Peyer's patch (tissue), 4 donors: ENCODE measurements at regions not wholly inside any gene's neighbourhood (a gene's known extent, or its start where the extent isn't known, plus 50 kb on each side); places are given as distances from the start of the nearest gene placed in this dataset.

Experiments
- DNase-seq, 3 donors: peaks; one replicate each; pipeline ENCODE4 v3.0.0-alpha.2; 2017 to 2019
- H3K27ac ChIP-seq, 4 donors: fragments of 200-600 bp; sonication (generic); one replicate each; pipeline ENCODE4 v1.5.1; 2016 to 2019
- H3K27me3 ChIP-seq, 2 donors: fragments of 200-600 bp; sonication (generic); one replicate each; pipeline ENCODE4 v1.5.1; 2019
- H3K36me3 ChIP-seq, 3 donors: fragments of 200-600 bp; sonication (generic); one replicate each; pipeline ENCODE4 v1.5.1; 2016 to 2019
- H3K4me1 ChIP-seq, 4 donors: fragments of 200-600 bp; sonication (generic); one replicate each; pipeline ENCODE4 v1.5.1; 2016 to 2019
- H3K4me3 ChIP-seq, 4 donors: fragments of 200-600 bp; sonication (generic); 1 replicate in 3 of 4; 2 replicates in 1 of 4; pipeline ENCODE4 v1.5.1; 2016 to 2019; ENCODE audit warnings: mild to moderate bottlenecking in 1 of 4
- H3K9me3 ChIP-seq, 4 donors: fragments of 200-600 bp; sonication (generic); one replicate each; pipeline ENCODE4 v1.5.1; 2016 to 2019; ENCODE audit warnings: mild to moderate bottlenecking in 1 of 4
- POLR2A ChIP-seq, 2 donors: fragments of 450-650 bp; IDR thresholded peaks; one replicate each; pipeline ENCODE4 v1.5.1; 2017; ENCODE audit warnings: antibody characterized with exemption in 2 of 2, mild to moderate bottlenecking in 2 of 2, moderate library complexity in 2 of 2
- TF ChIP-seq, protein P1 (sequence below), 6 experiments: fragments of 450-650 bp in 4 of 6; fragments of 200-600 bp in 2 of 6; sonication (generic) in 1 of 6; IDR thresholded peaks; one replicate each; pipeline ENCODE4 v1.5.1; 2017 to 2019; ENCODE audit warnings: antibody characterized with exemption in 6 of 6, mild to moderate bottlenecking in 3 of 6, moderate library complexity in 1 of 6

DNA sequence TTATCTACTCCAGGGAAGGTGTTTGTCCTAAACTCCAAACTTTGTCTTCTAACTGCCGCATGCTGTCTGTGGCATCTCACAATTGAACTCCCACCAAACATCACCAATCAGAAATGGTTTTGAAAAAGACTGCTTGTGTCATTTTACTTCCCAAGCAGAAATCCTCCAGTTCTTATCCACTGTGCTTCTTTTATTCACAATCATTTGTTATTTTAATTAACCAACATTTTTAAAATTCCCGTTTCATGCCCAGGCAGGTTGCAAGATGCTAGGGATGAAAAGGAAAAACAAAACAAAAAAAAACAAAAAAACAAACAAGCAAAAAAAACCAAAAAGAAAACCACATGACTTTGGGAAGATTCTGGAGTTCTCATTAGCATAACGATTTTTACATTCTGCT is 63.5 kb upstream of the RAB27B start:
- TF ChIP-seq, protein P1, sequence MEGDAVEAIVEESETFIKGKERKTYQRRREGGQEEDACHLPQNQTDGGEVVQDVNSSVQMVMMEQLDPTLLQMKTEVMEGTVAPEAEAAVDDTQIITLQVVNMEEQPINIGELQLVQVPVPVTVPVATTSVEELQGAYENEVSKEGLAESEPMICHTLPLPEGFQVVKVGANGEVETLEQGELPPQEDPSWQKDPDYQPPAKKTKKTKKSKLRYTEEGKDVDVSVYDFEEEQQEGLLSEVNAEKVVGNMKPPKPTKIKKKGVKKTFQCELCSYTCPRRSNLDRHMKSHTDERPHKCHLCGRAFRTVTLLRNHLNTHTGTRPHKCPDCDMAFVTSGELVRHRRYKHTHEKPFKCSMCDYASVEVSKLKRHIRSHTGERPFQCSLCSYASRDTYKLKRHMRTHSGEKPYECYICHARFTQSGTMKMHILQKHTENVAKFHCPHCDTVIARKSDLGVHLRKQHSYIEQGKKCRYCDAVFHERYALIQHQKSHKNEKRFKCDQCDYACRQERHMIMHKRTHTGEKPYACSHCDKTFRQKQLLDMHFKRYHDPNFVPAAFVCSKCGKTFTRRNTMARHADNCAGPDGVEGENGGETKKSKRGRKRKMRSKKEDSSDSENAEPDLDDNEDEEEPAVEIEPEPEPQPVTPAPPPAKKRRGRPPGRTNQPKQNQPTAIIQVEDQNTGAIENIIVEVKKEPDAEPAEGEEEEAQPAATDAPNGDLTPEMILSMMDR (IDR thresholded peaks at IDR 0.05): no peak
- no peak for TF ChIP-seq POLR2A (IDR thresholded peaks at IDR 0.05)
- H3K36me3 ChIP-seq: no peaks in the 10 kb centered on the region
- H3K9me3 ChIP-seq: no peaks in the 10 kb centered on the region
- no peak overlapping the region for H3K27ac ChIP-seq
- no peaks in the 10 kb centered on the region for H3K4me1 ChIP-seq
- no peaks in the 10 kb centered on the region for H3K27me3 ChIP-seq
- no peak for DNase-seq
- no peak overlapping the region for H3K4me3 ChIP-seq

DNA sequence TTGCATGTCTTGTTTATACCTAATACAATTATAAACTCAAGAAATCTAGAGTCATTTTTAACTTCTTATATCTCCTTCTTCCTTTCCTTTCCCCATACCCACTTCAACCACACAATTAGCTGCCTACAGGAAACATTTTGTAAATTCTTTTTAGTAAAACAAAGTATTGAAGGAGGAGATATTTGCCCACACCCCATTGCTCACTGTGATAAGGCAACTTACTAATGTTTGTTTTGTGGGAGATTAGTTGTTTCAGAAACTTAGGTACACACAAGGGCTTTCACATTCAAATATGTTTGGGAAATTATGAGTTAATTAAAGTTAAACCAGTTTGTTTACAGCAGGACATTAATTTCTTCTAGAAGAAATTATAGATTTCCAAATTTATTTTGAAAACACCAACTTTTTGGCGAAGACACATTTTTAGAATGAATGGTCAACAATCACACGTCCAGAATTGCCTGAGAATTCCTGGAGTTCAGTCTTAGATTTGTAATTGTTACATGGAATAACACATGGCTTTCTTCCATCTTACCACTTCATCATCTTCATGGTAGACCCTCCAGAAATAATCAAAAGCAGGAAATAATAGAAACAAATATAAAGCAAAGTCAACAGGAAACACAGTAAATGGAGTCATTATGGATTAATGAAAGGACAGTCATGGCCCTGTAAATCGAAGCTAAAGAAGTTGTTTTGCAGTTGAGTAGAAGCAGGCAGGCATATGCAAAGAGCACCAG is 62.5 kb upstream of the RAB27B start:
- Histone ChIP-seq H3K36me3 (no peaks in the 10 kb centered on the region), H3K27me3 (no peaks in the 10 kb centered on the region), H3K27ac (no peak overlapping the region), H3K4me1 (no peaks in the 10 kb centered on the region), H3K9me3 (no peaks in the 10 kb centered on the region), H3K4me3 (no peak overlapping the region)
- TF ChIP-seq, protein P1 (IDR thresholded peaks at IDR 0.05): no peak
- TF ChIP-seq POLR2A (IDR thresholded peaks at IDR 0.05): no peak
- DNase-seq: no peak

DNA sequence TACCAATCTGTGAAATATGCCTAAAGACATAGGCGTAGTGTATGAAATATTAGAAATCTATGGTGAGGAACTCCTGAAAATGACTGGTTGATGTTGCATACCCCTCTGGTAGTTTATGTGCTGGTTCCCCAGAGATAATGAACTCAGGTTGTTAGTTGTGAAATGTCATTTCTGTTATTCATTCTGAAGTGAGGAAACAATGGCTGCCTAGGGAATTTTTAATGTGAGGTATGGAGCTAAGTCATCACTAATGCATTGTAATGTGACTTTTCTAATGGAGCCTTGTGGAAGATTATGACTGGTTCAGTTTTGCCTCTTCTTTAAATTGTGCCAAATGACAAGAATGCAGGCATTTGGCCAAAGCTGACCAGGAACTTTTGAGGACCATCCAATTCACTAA is 61.6 kb upstream of the RAB27B start:
- Histone ChIP-seq H3K27ac (no peak overlapping the region), H3K27me3 (no peaks in the 10 kb centered on the region), H3K9me3 (no peaks in the 10 kb centered on the region), H3K4me3 (no peak overlapping the region), H3K4me1 (no peaks in the 10 kb centered on the region), H3K36me3 (no peaks in the 10 kb centered on the region)
- TF ChIP-seq POLR2A (IDR thresholded peaks at IDR 0.05): no peak
- TF ChIP-seq, protein P1 (IDR thresholded peaks at IDR 0.05): no peak
- DNase-seq: no peak

DNA sequence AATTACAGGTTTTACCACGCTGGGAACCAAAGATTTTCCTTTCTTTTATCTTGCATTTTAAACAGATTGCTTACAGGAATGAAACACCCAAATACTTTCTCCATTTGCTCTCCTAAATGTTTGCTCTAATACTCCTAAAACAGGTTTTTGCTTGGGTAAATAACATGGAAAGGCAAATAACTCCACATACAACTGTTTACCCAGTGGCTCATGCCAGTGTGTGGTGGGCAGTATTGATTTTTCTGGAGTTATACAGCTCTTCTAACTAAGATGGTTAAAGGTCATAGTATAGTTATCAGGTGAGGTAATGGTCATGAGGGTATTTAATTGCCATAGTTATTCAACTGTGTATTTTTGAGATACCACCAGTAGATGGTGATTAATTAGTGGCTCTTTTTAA is 61.2 kb upstream of the RAB27B start:
- H3K4me1 ChIP-seq: no peaks in the 10 kb centered on the region
- H3K27me3 ChIP-seq: no peaks in the 10 kb centered on the region
- no peak for DNase-seq
- TF ChIP-seq, protein P1 (IDR thresholded peaks at IDR 0.05): no peak
- TF ChIP-seq POLR2A (IDR thresholded peaks at IDR 0.05): no peak
- no peaks in the 10 kb centered on the region for H3K36me3 ChIP-seq
- H3K27ac ChIP-seq: no peak overlapping the region
- no peak overlapping the region for H3K4me3 ChIP-seq
- no peaks in the 10 kb centered on the region for H3K9me3 ChIP-seq

DNA sequence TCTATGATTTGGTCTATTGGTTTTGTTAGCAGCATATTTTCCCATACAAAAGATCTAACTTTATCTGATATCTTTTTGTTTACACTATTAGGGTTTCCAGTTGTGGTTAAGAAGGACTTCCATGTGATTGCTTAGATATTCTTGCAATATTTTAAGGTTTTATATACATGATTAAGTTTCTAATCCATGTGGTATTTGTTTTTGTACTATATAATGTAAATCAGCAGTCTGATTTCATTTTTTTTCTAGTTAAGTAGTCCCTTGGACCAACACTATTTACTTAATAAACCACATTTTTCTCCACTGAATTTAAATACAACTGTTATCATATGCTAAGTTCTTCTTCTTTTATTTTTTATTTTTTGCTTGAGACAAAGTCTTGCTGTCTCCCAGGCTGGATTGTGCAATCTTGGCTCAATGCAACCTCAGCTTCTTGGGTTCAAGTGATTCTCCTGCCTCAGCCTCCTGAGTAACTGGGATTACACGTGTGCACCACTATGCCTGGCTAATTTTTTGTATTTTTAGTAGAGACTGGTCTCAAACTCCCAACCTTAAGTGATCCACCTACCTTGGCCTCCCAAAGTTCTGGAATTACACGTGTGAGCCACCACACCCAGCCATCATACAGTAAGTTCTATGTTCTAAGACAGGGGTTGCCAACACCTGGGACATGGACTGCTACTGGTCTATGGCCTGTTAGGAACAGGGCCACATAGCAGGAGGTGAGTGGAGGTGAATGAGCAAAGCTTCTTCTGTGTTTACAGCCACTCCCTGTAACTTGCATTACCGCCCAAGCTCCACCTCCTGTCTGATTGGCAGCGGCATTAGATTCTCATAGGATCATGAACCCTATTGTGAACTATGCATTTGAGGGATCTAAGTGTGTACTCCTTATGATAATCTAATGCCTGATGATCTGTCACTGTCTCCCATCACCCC is 58.5 kb upstream of the RAB27B start:
- no peak for TF ChIP-seq POLR2A (IDR thresholded peaks at IDR 0.05)
- TF ChIP-seq, protein P1 (IDR thresholded peaks at IDR 0.05): no peak
- H3K27me3 ChIP-seq: no peaks in the 10 kb centered on the region
- H3K4me3 ChIP-seq: no peak overlapping the region
- no peaks in the 10 kb centered on the region for H3K9me3 ChIP-seq
- H3K36me3 ChIP-seq: no peaks in the 10 kb centered on the region
- DNase-seq: no peak
- H3K27ac ChIP-seq: no peak overlapping the region
- H3K4me1 ChIP-seq: no peaks in the 10 kb centered on the region
